ENCODE measurements at regions not wholly inside any gene's neighbourhood (a gene's known extent, or its start where the extent isn't known, plus 50 kb on each side); places are given as distances from the start of the nearest gene placed in this dataset.
"Not testable (repeated sequence)": the region's sequence is repeated elsewhere in the genome, so short reads cannot be mapped to it uniquely, and the experiment has no call there.

GRCh38 chr12:46948936-46949545 is 123.2 kb upstream of the SLC38A4 start:
- DNase-seq: no peak

- no peak for DNase-seq
These were observed 124.3 kb upstream of the SLC38A4 start for GRCh38 chr12:46950094-46950493.

GRCh38 chr12:46952880-46953483 is 126.4 kb upstream of the PCED1B start:
- DNase-seq: no peak

- no peak for DNase-seq
These were observed 122.9 kb upstream of the PCED1B start for GRCh38 chr12:46956451-46957035.

GRCh38 chr12:46958053-46958452 is 121.4 kb upstream of the PCED1B start:
- DNase-seq: no peak

- no peak for DNase-seq
These were observed 120.7 kb upstream of the PCED1B start for GRCh38 chr12:46958599-46959290.

- no peak for DNase-seq
These were observed 119.9 kb upstream of the PCED1B start for GRCh38 chr12:46959502-46959901.

GRCh38 chr12:46960681-46961080 is 118.7 kb upstream of the PCED1B start:
- DNase-seq: no peak

GRCh38 chr12:46963191-46963590 is 116.2 kb upstream of the PCED1B start:
- no peak for DNase-seq

- no peak for DNase-seq
These were observed 115.1 kb upstream of the PCED1B start for GRCh38 chr12:46963977-46964971.

- no peak for DNase-seq
These were observed 114.3 kb upstream of the PCED1B start for GRCh38 chr12:46965137-46965536.

- no peak for DNase-seq
These were observed 113.5 kb upstream of the PCED1B start for GRCh38 chr12:46965880-46966279.

- DNase-seq: no peak
These were observed 108.8 kb upstream of the PCED1B start for GRCh38 chr12:46970636-46971035.

GRCh38 chr12:46973937-46974336 is 105.5 kb upstream of the PCED1B start:
- not testable (repeated sequence) for DNase-seq

GRCh38 chr12:46977871-46978375 is 101.5 kb upstream of the PCED1B start:
- no peak for DNase-seq

- DNase-seq: no peak
These were observed 97.8 kb upstream of the PCED1B start for GRCh38 chr12:46981622-46982021.

- no peak for DNase-seq
These were observed 96.6 kb upstream of the PCED1B start for GRCh38 chr12:46982629-46983392.

GRCh38 chr12:46983393-46983793 is 96.0 kb upstream of the PCED1B start:
- DNase-seq: no peak

GRCh38 chr12:46983959-46984841 is 95.2 kb upstream of the PCED1B start:
- peak; percentile 24 to 68 for DNase-seq

GRCh38 chr12:46985816-46986215 is 93.6 kb upstream of the PCED1B start:
- DNase-seq: no peak

GRCh38 chr12:46988122-46988521 is 91.3 kb upstream of the PCED1B start:
- DNase-seq: not testable (repeated sequence)
